ENCODE measurements at regions not wholly inside any gene's neighbourhood (a gene's known extent, or its start where the extent isn't known, plus 50 kb on each side); places are given as distances from the start of the nearest gene placed in this dataset.

DNA sequence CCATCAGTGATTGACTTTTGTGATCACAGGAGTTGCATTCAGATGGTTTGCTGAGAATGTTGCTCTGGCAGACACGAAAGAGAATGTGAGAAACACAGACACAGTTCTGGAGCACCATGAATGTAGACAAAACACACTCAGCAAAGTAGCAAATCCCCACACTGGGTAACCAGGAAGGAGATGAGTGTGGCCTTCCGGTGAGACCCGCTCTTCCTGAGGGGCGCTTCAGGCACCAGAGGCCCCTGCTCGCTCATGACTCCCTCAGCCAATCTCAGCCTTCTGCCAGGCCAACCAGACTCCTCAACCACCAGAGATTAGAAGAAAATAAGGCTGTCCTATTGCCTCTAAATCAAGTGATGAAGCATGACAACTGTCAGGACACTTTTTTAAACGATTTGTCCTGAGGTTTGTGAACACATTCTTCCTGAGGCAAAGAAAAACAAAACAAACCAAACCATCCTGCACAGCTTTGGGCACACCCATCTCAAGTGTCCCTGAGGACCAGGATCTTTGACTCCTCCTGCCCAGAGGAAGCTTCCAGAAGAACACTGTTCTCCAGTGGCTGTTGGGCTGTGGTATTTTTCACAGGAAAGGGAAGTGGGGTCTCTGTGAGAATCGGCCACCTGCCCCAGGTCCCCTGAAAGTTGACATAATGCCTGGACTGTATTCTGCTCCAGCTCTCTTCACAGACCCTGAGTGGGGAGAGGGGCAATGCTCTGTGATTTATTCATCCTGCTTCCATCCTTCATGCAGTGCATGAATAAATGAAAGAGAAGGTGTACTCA lies 152.8 kb downstream of the BCL11A start:
- H3K27ac Mint-ChIP-seq, result no peak overlapping the region

DNA sequence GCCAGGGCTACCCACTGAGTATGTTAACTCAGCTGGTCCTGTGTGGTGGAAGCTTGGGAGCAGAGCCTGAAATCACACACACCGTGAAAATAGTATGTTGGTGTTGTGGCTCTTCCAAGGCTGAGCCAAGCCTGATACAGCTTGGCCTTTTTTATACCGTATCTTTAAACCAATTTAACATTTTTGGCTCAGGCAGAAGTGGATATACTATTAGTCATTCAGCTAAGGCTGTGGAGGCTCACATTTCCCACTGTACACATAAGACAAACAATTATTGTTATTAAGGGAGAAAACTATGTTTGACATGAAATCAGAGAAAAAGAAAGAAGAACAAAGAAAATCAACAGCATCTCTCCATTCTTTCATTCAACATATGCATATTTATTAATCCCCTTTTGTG lies 159.0 kb downstream of the BCL11A start:
- H3K4me1 Mint-ChIP-seq (ENCODE audit: low read depth), result no peaks in the 10 kb centered on the region
- no peaks in the 10 kb centered on the region for H3K36me3 Mint-ChIP-seq (ENCODE audit: low read depth)
- CTCF ChIA-PET, result no interaction called here
- POLR2A ChIA-PET, result no interaction called here
- DNase-seq (no peak), ATAC-seq (no peak)
- H3K9me3 Mint-ChIP-seq (ENCODE audit: insufficient read depth), result no peaks in the 10 kb centered on the region
- no peak overlapping the region for H3K4me3 Mint-ChIP-seq
- no peak overlapping the region for H3K27ac Mint-ChIP-seq
- peaks cover 6% of the 10 kb centered on the region for H3K27me3 Mint-ChIP-seq (ENCODE audit: low read depth)

More for the DNA sequence above, 152.8 kb downstream of the BCL11A start:
- DNase-seq, result no peak
- ATAC-seq, result no peak
- no peaks in the 10 kb centered on the region for H3K9me3 Mint-ChIP-seq (ENCODE audit: insufficient read depth)
- CTCF ChIA-PET, result no interaction called here
- no peak overlapping the region for H3K4me3 Mint-ChIP-seq
- H3K36me3 Mint-ChIP-seq (ENCODE audit: low read depth), result no peaks in the 10 kb centered on the region
- H3K27me3 Mint-ChIP-seq (ENCODE audit: low read depth), result peaks cover 2% of the 10 kb centered on the region
- peaks cover 10% of the 10 kb centered on the region for H3K4me1 Mint-ChIP-seq (ENCODE audit: low read depth)
- POLR2A ChIA-PET, result no interaction called here

- ChIA-PET POLR2A (no interaction called here), CTCF (no interaction called here)
- Mint-ChIP-seq H3K9me3 (ENCODE audit: insufficient read depth) (no peaks in the 10 kb centered on the region), H3K27me3 (ENCODE audit: low read depth) (peaks cover 6% of the 10 kb centered on the region), H3K4me1 (ENCODE audit: low read depth) (no peaks in the 10 kb centered on the region), H3K36me3 (ENCODE audit: low read depth) (no peaks in the 10 kb centered on the region), H3K27ac (no peak overlapping the region), H3K4me3 (no peak overlapping the region)
- DNase-seq, result no peak
- no peak for ATAC-seq
Measured at GRCh38 chr2:60391649-60392375, 161.6 kb downstream of the BCL11A start.

DNA sequence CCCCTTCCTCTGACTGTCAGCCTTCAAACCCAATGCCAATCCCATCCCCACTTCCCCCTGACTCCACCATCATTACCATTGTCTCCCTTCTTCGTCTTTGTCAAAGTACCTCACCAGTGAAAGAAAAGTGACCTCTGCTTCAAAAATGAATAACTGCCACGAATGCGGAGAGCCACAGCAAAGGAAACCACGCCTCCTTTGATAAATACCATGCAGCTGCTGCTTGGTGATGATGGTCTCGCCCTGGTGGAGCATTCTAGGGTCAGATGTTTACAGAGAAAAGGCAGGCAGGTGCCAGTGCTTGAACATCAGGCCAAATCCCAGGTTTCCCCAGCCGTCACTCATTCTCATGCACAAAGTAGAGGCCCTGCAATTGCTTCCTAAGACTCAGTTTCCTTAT lies 162.2 kb downstream of the BCL11A start:
- ChIA-PET CTCF (no interaction called here), POLR2A (no interaction called here)
- ATAC-seq, result no peak
- H3K27ac Mint-ChIP-seq, result no peak overlapping the region
- no peak for DNase-seq
- H3K36me3 Mint-ChIP-seq (ENCODE audit: low read depth), result no peaks in the 10 kb centered on the region
- H3K27me3 Mint-ChIP-seq (ENCODE audit: low read depth), result peaks cover 4% of the 10 kb centered on the region
- no peaks in the 10 kb centered on the region for H3K4me1 Mint-ChIP-seq (ENCODE audit: low read depth)
- no peaks in the 10 kb centered on the region for H3K9me3 Mint-ChIP-seq (ENCODE audit: insufficient read depth)
- no peak overlapping the region for H3K4me3 Mint-ChIP-seq

GRCh38 chr2:60386436-60386835 lies 167.0 kb downstream of the BCL11A start:
- H3K9me3 Mint-ChIP-seq (ENCODE audit: insufficient read depth), result no peaks in the 10 kb centered on the region
- peaks cover 13% of the 10 kb centered on the region for H3K27me3 Mint-ChIP-seq (ENCODE audit: low read depth)
- H3K36me3 Mint-ChIP-seq (ENCODE audit: low read depth), result no peaks in the 10 kb centered on the region
- no peak for DNase-seq
- no peak for ATAC-seq
- POLR2A ChIA-PET, result no interaction called here
- no peak overlapping the region for H3K4me3 Mint-ChIP-seq
- CTCF ChIA-PET, result no interaction called here
- H3K27ac Mint-ChIP-seq, result no peak overlapping the region
- no peaks in the 10 kb centered on the region for H3K4me1 Mint-ChIP-seq (ENCODE audit: low read depth)

DNA sequence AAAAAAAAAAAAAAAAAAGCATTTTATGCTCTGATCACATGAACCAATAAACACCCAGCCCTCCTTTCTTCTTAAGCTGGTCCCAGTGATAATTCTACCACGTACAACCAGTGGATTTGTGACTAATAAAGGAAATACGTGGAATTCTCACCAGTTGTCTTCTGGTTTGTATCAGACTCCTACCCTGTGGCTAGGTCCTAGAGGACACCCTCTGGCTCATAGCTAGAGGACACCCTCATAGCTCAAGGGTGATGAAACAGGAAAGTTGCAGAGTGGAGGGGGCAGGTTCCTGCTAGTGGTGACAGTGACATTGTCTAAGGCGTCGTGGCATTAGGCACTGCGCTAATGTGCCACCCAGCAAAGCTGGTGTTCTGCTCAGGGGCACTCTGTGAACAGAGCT lies 167.8 kb downstream of the BCL11A start:
- no peaks in the 10 kb centered on the region for H3K9me3 Mint-ChIP-seq (ENCODE audit: insufficient read depth)
- DNase-seq, result no peak
- H3K27me3 Mint-ChIP-seq (ENCODE audit: low read depth), result peaks cover 13% of the 10 kb centered on the region
- no peaks in the 10 kb centered on the region for H3K36me3 Mint-ChIP-seq (ENCODE audit: low read depth)
- CTCF ChIA-PET, result no interaction called here
- no peak overlapping the region for H3K4me3 Mint-ChIP-seq
- POLR2A ChIA-PET, result no interaction called here
- no peak for ATAC-seq
- H3K4me1 Mint-ChIP-seq (ENCODE audit: low read depth), result no peaks in the 10 kb centered on the region
- H3K27ac Mint-ChIP-seq, result no peak overlapping the region

DNA sequence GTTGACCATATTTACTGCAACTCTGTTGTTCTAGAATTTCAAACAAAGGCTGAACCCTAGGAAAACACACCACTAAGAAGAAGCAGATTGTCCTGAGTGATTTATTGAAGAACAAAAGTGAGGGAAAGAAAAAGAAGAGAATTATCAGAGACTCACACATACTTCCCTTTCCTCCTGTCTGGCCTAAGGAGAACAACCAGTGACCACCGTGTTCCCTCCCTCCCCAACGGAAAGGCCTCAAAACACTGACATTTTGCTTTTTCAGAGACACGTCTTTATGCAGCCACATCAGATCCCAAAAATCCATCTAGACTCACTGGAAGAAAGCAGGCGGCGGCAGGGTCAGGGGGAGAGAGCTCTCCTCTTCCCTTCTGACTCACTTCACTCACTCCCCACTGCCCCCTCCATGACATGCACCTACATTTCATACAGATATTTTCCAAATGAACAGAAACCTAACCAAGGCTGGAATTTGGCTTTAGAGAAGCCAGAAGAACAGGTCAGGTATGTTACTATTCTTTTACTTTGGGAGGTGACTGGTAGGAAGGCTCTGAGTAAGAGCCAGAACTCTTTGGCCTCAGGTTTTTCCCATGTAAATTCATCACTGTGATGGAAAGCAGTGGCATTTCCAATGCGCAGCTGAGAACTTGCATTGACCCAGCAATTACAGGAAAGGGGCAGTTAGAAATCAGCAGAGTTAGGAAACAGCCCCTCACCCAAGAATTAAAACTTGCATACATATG lies 169.9 kb downstream of the BCL11A start:
- no peaks in the 10 kb centered on the region for H3K9me3 Mint-ChIP-seq (ENCODE audit: insufficient read depth)
- DNase-seq (no peak), ATAC-seq (no peak)
- H3K4me1 Mint-ChIP-seq (ENCODE audit: low read depth), result peaks cover 3% of the 10 kb centered on the region
- no peaks in the 10 kb centered on the region for H3K36me3 Mint-ChIP-seq (ENCODE audit: low read depth)
- ChIA-PET CTCF (no interaction called here), POLR2A (no interaction called here)
- H3K27ac Mint-ChIP-seq, result no peak overlapping the region
- no peak overlapping the region for H3K4me3 Mint-ChIP-seq
- peaks cover 13% of the 10 kb centered on the region for H3K27me3 Mint-ChIP-seq (ENCODE audit: low read depth)

DNA sequence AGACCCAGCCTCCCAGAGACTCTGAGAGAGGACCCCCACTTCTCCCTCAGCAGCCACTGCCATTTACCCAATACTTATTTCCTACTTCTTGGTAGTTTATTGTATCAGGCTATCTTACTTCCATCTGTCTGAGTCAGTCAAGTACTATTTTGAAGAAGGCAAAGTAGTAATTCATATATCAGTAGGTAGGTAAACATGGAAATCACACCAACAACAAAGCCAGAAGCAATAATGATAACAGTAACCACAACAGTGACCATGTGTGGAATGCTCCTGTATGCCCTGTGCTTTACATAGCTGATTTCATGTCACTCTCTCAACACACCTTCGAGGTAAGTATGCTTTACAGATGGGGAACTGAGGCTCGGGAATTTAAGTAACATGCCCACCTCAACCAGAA lies 173.0 kb downstream of the BCL11A start:
- H3K9me3 Mint-ChIP-seq (ENCODE audit: insufficient read depth), result no peaks in the 10 kb centered on the region
- H3K27me3 Mint-ChIP-seq (ENCODE audit: low read depth), result peaks cover 10% of the 10 kb centered on the region
- ChIA-PET POLR2A (no interaction called here), CTCF (no interaction called here)
- ATAC-seq (no peak), DNase-seq (no peak)
- no peak overlapping the region for H3K27ac Mint-ChIP-seq
- H3K4me3 Mint-ChIP-seq, result no peak overlapping the region
- no peaks in the 10 kb centered on the region for H3K36me3 Mint-ChIP-seq (ENCODE audit: low read depth)
- H3K4me1 Mint-ChIP-seq (ENCODE audit: low read depth), result peaks cover 3% of the 10 kb centered on the region

DNA sequence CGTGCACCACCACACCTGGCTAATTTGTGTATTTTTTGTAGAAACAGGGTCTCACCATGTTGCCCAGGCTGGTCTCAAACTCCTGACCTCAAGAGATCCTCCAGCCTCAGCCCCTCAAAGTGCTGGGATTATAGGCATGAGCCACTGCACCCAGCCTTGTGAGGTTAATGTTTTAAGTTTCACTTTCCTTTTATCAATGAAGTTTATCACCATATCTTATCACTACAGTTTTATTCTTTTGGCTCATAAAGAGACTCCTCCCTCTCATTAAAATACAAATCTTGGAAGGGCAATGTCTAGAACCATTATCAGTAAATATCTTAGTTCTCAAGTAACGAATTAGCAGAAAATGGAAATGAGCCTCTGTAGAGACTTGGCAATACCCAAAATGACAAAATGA lies 173.8 kb downstream of the BCL11A start:
- DNase-seq (no peak), ATAC-seq (no peak)
- Mint-ChIP-seq H3K27me3 (ENCODE audit: low read depth) (peaks cover 8% of the 10 kb centered on the region), H3K9me3 (ENCODE audit: insufficient read depth) (no peaks in the 10 kb centered on the region), H3K27ac (no peak overlapping the region), H3K4me3 (no peak overlapping the region), H3K4me1 (ENCODE audit: low read depth) (peaks cover 3% of the 10 kb centered on the region), H3K36me3 (ENCODE audit: low read depth) (no peaks in the 10 kb centered on the region)
- ChIA-PET CTCF (no interaction called here), POLR2A (no interaction called here)

GRCh38 chr2:60379216-60379615 lies 174.2 kb downstream of the BCL11A start:
- ChIA-PET POLR2A (no interaction called here), CTCF (no interaction called here)
- no peak for DNase-seq
- no peak overlapping the region for H3K4me3 Mint-ChIP-seq
- peaks cover 8% of the 10 kb centered on the region for H3K27me3 Mint-ChIP-seq (ENCODE audit: low read depth)
- H3K9me3 Mint-ChIP-seq (ENCODE audit: insufficient read depth), result no peaks in the 10 kb centered on the region
- H3K4me1 Mint-ChIP-seq (ENCODE audit: low read depth), result peaks cover 3% of the 10 kb centered on the region
- H3K27ac Mint-ChIP-seq, result no peak overlapping the region
- no peak for ATAC-seq
- no peaks in the 10 kb centered on the region for H3K36me3 Mint-ChIP-seq (ENCODE audit: low read depth)

DNA sequence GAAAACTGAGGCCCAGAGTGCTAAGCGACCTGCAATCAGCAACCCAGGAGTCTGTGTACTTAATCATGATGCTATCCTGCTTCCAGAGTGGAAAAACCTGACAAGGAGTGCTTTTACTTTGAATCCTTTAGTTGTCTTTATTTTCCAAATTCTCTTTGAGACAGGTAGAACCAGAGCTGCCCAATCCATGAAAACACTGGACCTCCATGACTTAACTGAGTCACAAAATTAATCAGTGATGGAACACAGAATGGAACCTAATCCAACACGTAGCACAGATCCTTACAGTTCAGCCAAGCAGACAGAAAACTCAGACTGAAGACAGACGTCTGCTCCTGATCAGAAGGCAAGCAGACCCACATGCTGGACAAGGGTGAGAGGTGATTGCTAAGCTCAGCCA lies 175.6 kb downstream of the BCL11A start:
- DNase-seq (no peak), ATAC-seq (no peak)
- Mint-ChIP-seq H3K36me3 (ENCODE audit: low read depth) (no peaks in the 10 kb centered on the region), H3K27ac (no peak overlapping the region), H3K4me3 (no peak overlapping the region), H3K4me1 (ENCODE audit: low read depth) (peaks cover 3% of the 10 kb centered on the region), H3K27me3 (ENCODE audit: low read depth) (peaks cover 5% of the 10 kb centered on the region), H3K9me3 (ENCODE audit: insufficient read depth) (no peaks in the 10 kb centered on the region)
- ChIA-PET CTCF (no interaction called here), POLR2A (no interaction called here)

- Mint-ChIP-seq H3K36me3 (ENCODE audit: low read depth) (no peaks in the 10 kb centered on the region), H3K4me1 (ENCODE audit: low read depth) (peaks cover 3% of the 10 kb centered on the region), H3K4me3 (no peak overlapping the region), H3K9me3 (ENCODE audit: insufficient read depth) (no peaks in the 10 kb centered on the region), H3K27me3 (ENCODE audit: low read depth) (peaks cover 5% of the 10 kb centered on the region), H3K27ac (no peak overlapping the region)
- no peak for ATAC-seq
- DNase-seq, result no peak
- ChIA-PET CTCF (no interaction called here), POLR2A (no interaction called here)
Measured at GRCh38 chr2:60376252-60376651, 177.2 kb downstream of the BCL11A start.

Data from activated CD8-positive, alpha-beta T cell treated with anti-CD3 and anti-CD28 coated beads, Interleukin-2, amount 10 ng/mL, durations not matched to agents 7 days and 5 days (primary cell).